Glutamatergic neuron (in vitro differentiated cells): ENCODE measurements at regions not wholly inside any gene's neighbourhood (a gene's known extent, or its start where the extent isn't known, plus 50 kb on each side); places are given as distances from the start of the nearest gene placed in this dataset.

Source experiments
- DNase-seq: peaks from one replicate; pipeline ENCODE4 v3.0.0; 2022
- H3K27ac Mint-ChIP-seq: one replicate; pipeline ENCODE4 v1.8.0; 2020; ENCODE audit warnings: mild to moderate bottlenecking, mixed read lengths, inconsistent platforms; ENCODE audit not compliant: unreplicated experiment
- H3K27me3 Mint-ChIP-seq: one replicate; pipeline ENCODE4 v1.8.0; 2020; ENCODE audit warnings: mild to moderate bottlenecking, moderate library complexity, mixed read lengths, inconsistent platforms; ENCODE audit not compliant: unreplicated experiment
- H3K36me3 Mint-ChIP-seq: one replicate; pipeline ENCODE4 v1.8.0; 2020; ENCODE audit warnings: mild to moderate bottlenecking, mixed read lengths, inconsistent platforms; ENCODE audit not compliant: unreplicated experiment
- H3K4me1 Mint-ChIP-seq: one replicate; pipeline ENCODE4 v1.8.0; 2020; ENCODE audit warnings: mild to moderate bottlenecking, low read depth, mixed read lengths, inconsistent platforms; ENCODE audit not compliant: unreplicated experiment
- H3K4me3 Mint-ChIP-seq: one replicate; pipeline ENCODE4 v1.8.0; 2020; ENCODE audit warnings: mild to moderate bottlenecking, mixed read lengths, inconsistent platforms; ENCODE audit not compliant: unreplicated experiment
- H3K9me3 Mint-ChIP-seq: one replicate; pipeline ENCODE4 v1.8.0; 2020; ENCODE audit warnings: mild to moderate bottlenecking, moderate library complexity, mixed read lengths, inconsistent platforms; ENCODE audit not compliant: unreplicated experiment
- CTCF ChIP-seq: fragments of 200-600 bp; sonication (generic); IDR thresholded peaks from one replicate; pipeline ENCODE4 v1.5.0; 2021; ENCODE audit not compliant: partially characterized antibody, unreplicated experiment

- no peaks in the 10 kb centered on the region for H3K36me3 Mint-ChIP-seq
- no peak overlapping the region for H3K27ac Mint-ChIP-seq
These were observed 57.2 kb upstream of the ALOX12 start for GRCh38 chr17:6938637-6939036.

GRCh38 chr17:6940186-6940649, 55.6 kb upstream of the ALOX12 start:
- H3K27me3 Mint-ChIP-seq = no peaks in the 10 kb centered on the region
- DNase-seq = no peak
- no peak overlapping the region for H3K4me3 Mint-ChIP-seq
- no peaks in the 10 kb centered on the region for H3K36me3 Mint-ChIP-seq
- H3K4me1 Mint-ChIP-seq = peaks cover 4% of the 10 kb centered on the region
- no peak overlapping the region for H3K27ac Mint-ChIP-seq
- TF ChIP-seq CTCF = no peak
- H3K9me3 Mint-ChIP-seq = no peaks in the 10 kb centered on the region

More at GRCh38 chr17:6938637-6939036, 57.2 kb upstream of the ALOX12 start:
- H3K27me3 Mint-ChIP-seq = peaks cover 2% of the 10 kb centered on the region
- H3K4me1 Mint-ChIP-seq = peaks cover 4% of the 10 kb centered on the region
- no peak overlapping the region for H3K4me3 Mint-ChIP-seq
- no peak for DNase-seq
- TF ChIP-seq CTCF = no peak
- peaks cover 2% of the 10 kb centered on the region for H3K9me3 Mint-ChIP-seq

- TF ChIP-seq CTCF = no peak
- H3K27ac Mint-ChIP-seq = no peak overlapping the region
- H3K36me3 Mint-ChIP-seq = no peaks in the 10 kb centered on the region
- H3K9me3 Mint-ChIP-seq = no peaks in the 10 kb centered on the region
- DNase-seq = no peak
- H3K4me1 Mint-ChIP-seq = peaks cover 4% of the 10 kb centered on the region
- H3K4me3 Mint-ChIP-seq = no peak overlapping the region
- no peaks in the 10 kb centered on the region for H3K27me3 Mint-ChIP-seq
These were observed 53.9 kb upstream of the ALOX12 start for GRCh38 chr17:6941989-6942388.

DNA sequence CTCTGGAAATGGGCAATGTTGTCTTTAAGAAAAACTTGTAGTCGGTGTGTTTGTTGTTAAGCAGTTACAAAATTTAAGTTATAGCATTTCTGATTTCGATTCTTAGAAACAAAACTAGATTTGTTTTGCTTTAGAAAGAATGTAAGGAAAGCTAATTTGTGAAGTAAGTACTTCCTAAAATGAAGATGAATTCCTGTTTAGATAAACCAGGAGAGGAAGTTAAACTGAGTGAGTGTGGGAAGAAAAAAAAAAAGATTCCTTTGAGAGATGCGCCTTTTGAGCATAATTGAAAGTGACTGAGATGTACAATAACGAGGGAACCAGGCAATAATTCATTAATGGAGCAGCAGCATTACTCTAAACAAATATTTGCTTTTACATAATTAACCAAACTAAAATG, 52.4 kb upstream of the ALOX12 start:
- no peak overlapping the region for H3K27ac Mint-ChIP-seq
- no peak overlapping the region for H3K4me3 Mint-ChIP-seq
- no peaks in the 10 kb centered on the region for H3K36me3 Mint-ChIP-seq
- no peak for DNase-seq
- no peaks in the 10 kb centered on the region for H3K9me3 Mint-ChIP-seq
- H3K27me3 Mint-ChIP-seq = no peaks in the 10 kb centered on the region
- no peak for TF ChIP-seq CTCF
- H3K4me1 Mint-ChIP-seq = peaks cover 4% of the 10 kb centered on the region
